Urinary bladder (tissue), 3 donors: ENCODE measurements at regions not wholly inside any gene's neighbourhood (a gene's known extent, or its start where the extent isn't known, plus 50 kb on each side); places are given as distances from the start of the nearest gene placed in this dataset.
"Not testable (repeated sequence)": the region's sequence is repeated elsewhere in the genome, so short reads cannot be mapped to it uniquely, and the experiment has no call there.

Experiments
- DNase-seq: peaks from one replicate; pipeline ENCODE4 v3.0.0-alpha.2; 2015; ENCODE audit errors: extremely low spot score
- H3K27ac ChIP-seq: one replicate; pipeline ENCODE4 v1.5.1; 2013; ENCODE audit warnings: low read depth, mild to moderate bottlenecking, moderate library complexity
- H3K36me3 ChIP-seq: one replicate; pipeline ENCODE4 v1.6.1; 2013; ENCODE audit warnings: mild to moderate bottlenecking, moderate library complexity; ENCODE audit not compliant: insufficient read depth
- H3K4me1 ChIP-seq: one replicate; pipeline ENCODE4 v1.6.1; 2013; ENCODE audit warnings: mild to moderate bottlenecking, moderate library complexity; ENCODE audit not compliant: insufficient read depth
- H3K4me3 ChIP-seq: one replicate; pipeline ENCODE4 v1.5.1; 2013; ENCODE audit warnings: low read depth, low read length
- WGBS: extraction: QIAGEN DNeasy Blood & Tissue Kit; methylation state at CpG from one replicate; pipeline ENCODE4 v1.1.7; 2013; 5-methylcytosine and 5-hydroxymethylcytosine counted together
- donor health status: healthy with polysubstance abuse.
- donor health status: healthy.

GRCh38 chr4:148926276-148927260 lies 484.4 kb upstream of the NR3C2 start:
- Histone ChIP-seq H3K4me1 (no peaks in the 10 kb centered on the region), H3K4me3 (no peak overlapping the region), H3K36me3 (no peaks in the 10 kb centered on the region), H3K27ac (no peak overlapping the region)
- 57% methylated on average over 3 of the region's 3 CpGs for WGBS
- no peak for DNase-seq

GRCh38 chr4:148923881-148924280 lies 481.7 kb upstream of the NR3C2 start:
- Histone ChIP-seq H3K4me3 (no peak overlapping the region), H3K4me1 (no peaks in the 10 kb centered on the region), H3K36me3 (no peaks in the 10 kb centered on the region), H3K27ac (no peak overlapping the region)
- no peak for DNase-seq

GRCh38 chr4:148922497-148922896 lies 480.3 kb upstream of the NR3C2 start:
- no peak for DNase-seq
- H3K4me1 ChIP-seq = no peaks in the 10 kb centered on the region
- 23% methylated on average over 1 of the region's 1 CpG for WGBS
- no peak overlapping the region for H3K4me3 ChIP-seq
- H3K36me3 ChIP-seq = no peaks in the 10 kb centered on the region
- H3K27ac ChIP-seq = no peak overlapping the region

GRCh38 chr4:148914734-148915133 lies 472.5 kb upstream of the NR3C2 start:
- DNase-seq = no peak
- no peaks in the 10 kb centered on the region for H3K4me1 ChIP-seq
- H3K27ac ChIP-seq = no peak overlapping the region
- H3K4me3 ChIP-seq = no peak overlapping the region
- 93% methylated on average over 2 of the region's 2 CpGs for WGBS
- H3K36me3 ChIP-seq = no peaks in the 10 kb centered on the region

- Histone ChIP-seq H3K4me3 (no peak overlapping the region), H3K36me3 (no peaks in the 10 kb centered on the region), H3K27ac (no peak overlapping the region), H3K4me1 (no peaks in the 10 kb centered on the region)
- DNase-seq = no peak
- 91% methylated on average over 10 of the region's 10 CpGs for WGBS
Measured at GRCh38 chr4:148914301-148914700, 472.1 kb upstream of the NR3C2 start.

GRCh38 chr4:148903388-148903787 lies 461.2 kb upstream of the NR3C2 start:
- Histone ChIP-seq H3K4me3 (no peak overlapping the region), H3K36me3 (no peaks in the 10 kb centered on the region), H3K4me1 (no peaks in the 10 kb centered on the region), H3K27ac (no peak overlapping the region)
- no peak for DNase-seq

GRCh38 chr4:148901075-148901705 lies 459.0 kb upstream of the NR3C2 start:
- 64% methylated on average over 3 of the region's 3 CpGs for WGBS
- H3K4me1 ChIP-seq = no peaks in the 10 kb centered on the region
- no peak overlapping the region for H3K4me3 ChIP-seq
- H3K27ac ChIP-seq = no peak overlapping the region
- H3K36me3 ChIP-seq = no peaks in the 10 kb centered on the region
- DNase-seq = no peak

GRCh38 chr4:148898139-148898538 lies 455.9 kb upstream of the NR3C2 start:
- H3K36me3 ChIP-seq, H3K27ac ChIP-seq, H3K4me3 ChIP-seq, DNase-seq, H3K4me1 ChIP-seq: not testable (repeated sequence)

- Histone ChIP-seq H3K4me1 (no peaks in the 10 kb centered on the region), H3K36me3 (no peaks in the 10 kb centered on the region), H3K27ac (no peak overlapping the region), H3K4me3 (no peak overlapping the region)
- DNase-seq = no peak
- WGBS = 86% methylated on average over 3 of the region's 3 CpGs
Measured at GRCh38 chr4:148893095-148893494, 450.9 kb upstream of the NR3C2 start.

GRCh38 chr4:148883891-148884290 lies 441.7 kb upstream of the NR3C2 start:
- 85% methylated on average over 3 of the region's 3 CpGs for WGBS
- Histone ChIP-seq H3K36me3 (no peaks in the 10 kb centered on the region), H3K4me1 (no peaks in the 10 kb centered on the region), H3K4me3 (no peak overlapping the region), H3K27ac (no peak overlapping the region)
- DNase-seq = no peak

- H3K4me1 ChIP-seq = no peaks in the 10 kb centered on the region
- DNase-seq = no peak
- H3K27ac ChIP-seq = no peak overlapping the region
- no peak overlapping the region for H3K4me3 ChIP-seq
- H3K36me3 ChIP-seq = no peaks in the 10 kb centered on the region
- WGBS = 96% methylated on average over 1 of the region's 1 CpG
Measured at GRCh38 chr4:148883435-148883834, 441.2 kb upstream of the NR3C2 start.

GRCh38 chr4:148881860-148882643 lies 439.8 kb upstream of the NR3C2 start:
- Histone ChIP-seq H3K4me3 (no peak overlapping the region), H3K4me1 (no peaks in the 10 kb centered on the region), H3K36me3 (no peaks in the 10 kb centered on the region), H3K27ac (no peak overlapping the region)
- whole genome bisulfite sequencing = 83% methylated on average over 5 of the region's 5 CpGs
- DNase-seq = no peak

GRCh38 chr4:148874331-148874730 lies 432.1 kb upstream of the NR3C2 start:
- Histone ChIP-seq H3K4me1 (no peaks in the 10 kb centered on the region), H3K27ac (no peak overlapping the region), H3K36me3 (no peaks in the 10 kb centered on the region), H3K4me3 (no peak overlapping the region)
- no peak for DNase-seq
- WGBS = 31% methylated on average over 2 of the region's 2 CpGs

- H3K27ac ChIP-seq = no peak overlapping the region
- H3K4me1 ChIP-seq = no peaks in the 10 kb centered on the region
- WGBS = 86% methylated on average over 8 of the region's 8 CpGs
Measured at GRCh38 chr4:148868191-148868590, 426.0 kb upstream of the NR3C2 start.

More at GRCh38 chr4:148868191-148868590, 426.0 kb upstream of the NR3C2 start:
- no peak for DNase-seq
- Histone ChIP-seq H3K4me3 (no peak overlapping the region), H3K36me3 (no peaks in the 10 kb centered on the region)
